Panc1 (cell line): ENCODE measurements at regions not wholly inside any gene's neighbourhood (a gene's known extent, or its start where the extent isn't known, plus 50 kb on each side); places are given as distances from the start of the nearest gene placed in this dataset.

Source experiments
- ATAC-seq: fragments of 200-7000 bp; cut with Tn5 transposase; 2 replicates; pipeline ENCODE4 v1.9.1; 2020; ENCODE audit warnings: mild to moderate bottlenecking, moderate library complexity
- BruUV-seq: library from RNA; stranded (reverse); fragments of 400-500 nt; replicated peaks from 2 replicates; lab custom pipeline; 2021; lab: Mats Ljungman, UMichigan
- CTCF ChIA-PET: fragments of 300-600 bp; sonication (Branson Sonifier 250); formaldehyde crosslinking; loops from one replicate; lab custom pipeline; 2022; ENCODE audit warnings: antibody characterized with exemption; lab: Charles Lee
- POLR2A ChIA-PET: fragments of 300-600 bp; sonication (Branson Sonifier 250); formaldehyde crosslinking; loops from one replicate; lab custom pipeline; 2022; ENCODE audit warnings: antibody characterized with exemption; lab: Charles Lee
- DNase-seq: peaks from one replicate; pipeline ENCODE4 v3.0.0-alpha.2; 2010; ENCODE audit warnings: low read depth, low spot score
- H3K27ac ChIP-seq: 2 replicates; pipeline ENCODE4 v1.5.1; 2011; ENCODE audit warnings: mild to moderate bottlenecking, low read length, inconsistent platforms
- H3K27me3 ChIP-seq: fragments of 200-500 bp; sonication (Bioruptor generic); 2 replicates; pipeline ENCODE4 v1.6.0; 2014; ENCODE audit warnings: low read length, inconsistent platforms; ENCODE audit not compliant: control insufficient read depth, insufficient read depth
- H3K36me3 ChIP-seq: fragments of 200-500 bp; sonication (Bioruptor generic); 2 replicates; pipeline ENCODE4 v1.5.1; 2014; ENCODE audit warnings: inconsistent platforms, mild to moderate bottlenecking, low read length, moderate library complexity; ENCODE audit not compliant: control insufficient read depth, insufficient read depth
- H3K4me1 ChIP-seq: 2 replicates; pipeline ENCODE4 v1.5.1; 2011; ENCODE audit warnings: inconsistent platforms, mild to moderate bottlenecking, low read length, moderate library complexity; ENCODE audit not compliant: control insufficient read depth, insufficient read depth
- H3K4me3 ChIP-seq, 2 experiments: 2 replicates each; pipeline ENCODE4 v1.5.1; 2011 to 2012; ENCODE audit warnings: low read depth in 2 of 2, low read length in 2 of 2, mild to moderate bottlenecking in 2 of 2, inconsistent platforms in 1 of 2, moderate library complexity in 1 of 2
- H3K9me3 ChIP-seq: fragments of 200-500 bp; sonication (Bioruptor generic); 2 replicates; pipeline ENCODE4 v1.5.1; 2014; ENCODE audit warnings: low read depth, mild to moderate bottlenecking, inconsistent platforms, low read length, moderate library complexity; ENCODE audit not compliant: control insufficient read depth, insufficient read depth
- POLR2AphosphoS5 ChIP-seq: IDR thresholded peaks from 2 replicates; pipeline ENCODE4 v1.6.1; 2012; ENCODE audit warnings: mild to moderate bottlenecking, low read depth, low read length, moderate library complexity
- SIN3A ChIP-seq: IDR thresholded peaks from 2 replicates; pipeline ENCODE4 v1.6.1; 2012; ENCODE audit warnings: low read depth, mild to moderate bottlenecking, low read length, moderate library complexity, borderline replicate concordance; ENCODE audit not compliant: insufficient read depth
- TCF7L2 ChIP-seq: IDR thresholded peaks from 2 replicates; pipeline ENCODE4 v1.6.1; 2011; ENCODE audit warnings: mild to moderate bottlenecking, low read depth, low read length, inconsistent platforms
- in situ Hi-C: cut with HindIII; loops from 2 replicates; pipeline ENCODE4 v1.10.0; 2016; ENCODE audit warnings: low sequenced_read_pairs, low pct_unique_long_range_greater_than_20kb
- intact Hi-C: fragments of 100-400 bp; cut with micrococcal nuclease; formaldehyde crosslinking; loops from one replicate; pipeline ENCODE4 v1.10.0; 2022; ENCODE audit not compliant: unreplicated experiment
- TF ChIP-seq, protein P1 (sequence below), 2 experiments: IDR thresholded peaks; 2 replicates each; pipeline ENCODE4 v1.6.1; 2011 to 2012; ENCODE audit warnings: low read depth in 2 of 2, control low read depth in 1 of 2, low read length in 1 of 2, mild to moderate bottlenecking in 1 of 2, moderate library complexity in 1 of 2; ENCODE audit not compliant: insufficient read depth in 1 of 2
- TF ChIP-seq, protein P2 (sequence below): fragments of 450-650 bp; IDR thresholded peaks from 2 replicates; pipeline ENCODE4 v1.5.1; 2017; ENCODE audit warnings: mild to moderate bottlenecking

DNA sequence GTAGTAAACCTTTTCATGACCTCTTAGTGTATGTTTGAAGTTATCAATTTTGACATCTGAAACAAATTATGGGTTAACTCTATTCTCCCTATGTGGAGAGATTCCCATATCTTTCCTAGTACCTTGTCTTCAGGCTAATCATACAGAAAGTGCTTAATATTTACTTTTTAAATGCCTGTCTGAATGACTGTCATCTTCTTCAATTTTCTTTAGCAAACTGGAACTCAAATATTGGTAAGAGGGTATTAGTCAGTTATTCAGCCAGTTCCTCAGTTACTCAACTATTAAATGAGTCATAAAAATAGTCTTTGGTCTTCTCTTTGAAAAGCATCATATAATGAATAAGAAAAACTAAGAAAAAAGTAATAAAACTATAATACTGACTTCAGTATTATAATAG lies 1038.0 kb upstream of the PIK3C3 start:
- no peak for DNase-seq
- no TSS peak for BruUV-seq
- H3K27me3 ChIP-seq, result no peaks in the 10 kb centered on the region
- no peak overlapping the region for H3K4me3 ChIP-seq
- no peak overlapping the region for H3K27ac ChIP-seq
- TF ChIP-seq, protein P1, sequence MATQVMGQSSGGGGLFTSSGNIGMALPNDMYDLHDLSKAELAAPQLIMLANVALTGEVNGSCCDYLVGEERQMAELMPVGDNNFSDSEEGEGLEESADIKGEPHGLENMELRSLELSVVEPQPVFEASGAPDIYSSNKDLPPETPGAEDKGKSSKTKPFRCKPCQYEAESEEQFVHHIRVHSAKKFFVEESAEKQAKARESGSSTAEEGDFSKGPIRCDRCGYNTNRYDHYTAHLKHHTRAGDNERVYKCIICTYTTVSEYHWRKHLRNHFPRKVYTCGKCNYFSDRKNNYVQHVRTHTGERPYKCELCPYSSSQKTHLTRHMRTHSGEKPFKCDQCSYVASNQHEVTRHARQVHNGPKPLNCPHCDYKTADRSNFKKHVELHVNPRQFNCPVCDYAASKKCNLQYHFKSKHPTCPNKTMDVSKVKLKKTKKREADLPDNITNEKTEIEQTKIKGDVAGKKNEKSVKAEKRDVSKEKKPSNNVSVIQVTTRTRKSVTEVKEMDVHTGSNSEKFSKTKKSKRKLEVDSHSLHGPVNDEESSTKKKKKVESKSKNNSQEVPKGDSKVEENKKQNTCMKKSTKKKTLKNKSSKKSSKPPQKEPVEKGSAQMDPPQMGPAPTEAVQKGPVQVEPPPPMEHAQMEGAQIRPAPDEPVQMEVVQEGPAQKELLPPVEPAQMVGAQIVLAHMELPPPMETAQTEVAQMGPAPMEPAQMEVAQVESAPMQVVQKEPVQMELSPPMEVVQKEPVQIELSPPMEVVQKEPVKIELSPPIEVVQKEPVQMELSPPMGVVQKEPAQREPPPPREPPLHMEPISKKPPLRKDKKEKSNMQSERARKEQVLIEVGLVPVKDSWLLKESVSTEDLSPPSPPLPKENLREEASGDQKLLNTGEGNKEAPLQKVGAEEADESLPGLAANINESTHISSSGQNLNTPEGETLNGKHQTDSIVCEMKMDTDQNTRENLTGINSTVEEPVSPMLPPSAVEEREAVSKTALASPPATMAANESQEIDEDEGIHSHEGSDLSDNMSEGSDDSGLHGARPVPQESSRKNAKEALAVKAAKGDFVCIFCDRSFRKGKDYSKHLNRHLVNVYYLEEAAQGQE (IDR thresholded peaks at IDR 0.05; ENCODE audit: insufficient read depth in 1 of 2, low read depth in 2 of 2, low read length in 1 of 2), result no peak
- TF ChIP-seq, protein P2, sequence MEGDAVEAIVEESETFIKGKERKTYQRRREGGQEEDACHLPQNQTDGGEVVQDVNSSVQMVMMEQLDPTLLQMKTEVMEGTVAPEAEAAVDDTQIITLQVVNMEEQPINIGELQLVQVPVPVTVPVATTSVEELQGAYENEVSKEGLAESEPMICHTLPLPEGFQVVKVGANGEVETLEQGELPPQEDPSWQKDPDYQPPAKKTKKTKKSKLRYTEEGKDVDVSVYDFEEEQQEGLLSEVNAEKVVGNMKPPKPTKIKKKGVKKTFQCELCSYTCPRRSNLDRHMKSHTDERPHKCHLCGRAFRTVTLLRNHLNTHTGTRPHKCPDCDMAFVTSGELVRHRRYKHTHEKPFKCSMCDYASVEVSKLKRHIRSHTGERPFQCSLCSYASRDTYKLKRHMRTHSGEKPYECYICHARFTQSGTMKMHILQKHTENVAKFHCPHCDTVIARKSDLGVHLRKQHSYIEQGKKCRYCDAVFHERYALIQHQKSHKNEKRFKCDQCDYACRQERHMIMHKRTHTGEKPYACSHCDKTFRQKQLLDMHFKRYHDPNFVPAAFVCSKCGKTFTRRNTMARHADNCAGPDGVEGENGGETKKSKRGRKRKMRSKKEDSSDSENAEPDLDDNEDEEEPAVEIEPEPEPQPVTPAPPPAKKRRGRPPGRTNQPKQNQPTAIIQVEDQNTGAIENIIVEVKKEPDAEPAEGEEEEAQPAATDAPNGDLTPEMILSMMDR, result no peak
- TF ChIP-seq POLR2AphosphoS5, result no peak
- no peaks in the 10 kb centered on the region for H3K36me3 ChIP-seq
- intact Hi-C loops (no loop called here), in situ Hi-C loops (no loop called here)
- ChIA-PET CTCF (no interaction called here), POLR2A (no interaction called here)
- ATAC-seq, result no peak
- no peaks in the 10 kb centered on the region for H3K9me3 ChIP-seq
- no peaks in the 10 kb centered on the region for H3K4me1 ChIP-seq

DNA sequence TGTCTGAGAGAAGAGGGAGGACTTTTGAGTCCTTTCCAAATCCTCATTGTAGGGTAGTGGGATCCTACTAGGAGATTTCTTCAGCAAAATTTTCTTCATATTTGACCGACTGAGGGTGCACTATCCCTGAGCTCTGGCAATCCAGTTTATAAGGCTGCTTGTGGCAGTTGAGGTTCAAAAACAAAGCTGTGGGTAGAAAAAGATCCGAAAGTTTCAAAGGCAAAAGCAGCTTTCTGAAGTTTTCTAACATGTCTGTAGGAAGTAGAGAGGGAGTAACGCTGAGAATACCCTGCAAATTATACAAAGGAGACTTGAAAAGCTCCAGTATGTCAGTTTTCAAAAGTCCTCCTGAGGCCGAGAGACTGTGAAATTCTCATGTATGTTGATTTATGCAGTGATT lies 1039.3 kb upstream of the PIK3C3 start:
- Histone ChIP-seq H3K4me1 (no peaks in the 10 kb centered on the region), H3K27ac (no peak overlapping the region), H3K36me3 (no peaks in the 10 kb centered on the region), H3K4me3 (no peak overlapping the region), H3K27me3 (no peaks in the 10 kb centered on the region), H3K9me3 (no peaks in the 10 kb centered on the region)
- in situ Hi-C loops, result no loop called here
- no peak for DNase-seq
- CTCF ChIA-PET, result no interaction called here
- intact Hi-C loops, result no loop called here
- TF ChIP-seq, protein P2, result no peak
- TF ChIP-seq, protein P1 (IDR thresholded peaks at IDR 0.05; ENCODE audit: insufficient read depth in 1 of 2, low read depth in 2 of 2, low read length in 1 of 2), result no peak
- no peak for TF ChIP-seq SIN3A
- no peak for TF ChIP-seq POLR2AphosphoS5
- no peak for TF ChIP-seq TCF7L2
- POLR2A ChIA-PET, result no interaction called here
- BruUV-seq, result no TSS peak
- no peak for ATAC-seq
